ENCODE measurements at regions not wholly inside any gene's neighbourhood (a gene's known extent, or its start where the extent isn't known, plus 50 kb on each side); places are given as distances from the start of the nearest gene placed in this dataset.

DNA sequence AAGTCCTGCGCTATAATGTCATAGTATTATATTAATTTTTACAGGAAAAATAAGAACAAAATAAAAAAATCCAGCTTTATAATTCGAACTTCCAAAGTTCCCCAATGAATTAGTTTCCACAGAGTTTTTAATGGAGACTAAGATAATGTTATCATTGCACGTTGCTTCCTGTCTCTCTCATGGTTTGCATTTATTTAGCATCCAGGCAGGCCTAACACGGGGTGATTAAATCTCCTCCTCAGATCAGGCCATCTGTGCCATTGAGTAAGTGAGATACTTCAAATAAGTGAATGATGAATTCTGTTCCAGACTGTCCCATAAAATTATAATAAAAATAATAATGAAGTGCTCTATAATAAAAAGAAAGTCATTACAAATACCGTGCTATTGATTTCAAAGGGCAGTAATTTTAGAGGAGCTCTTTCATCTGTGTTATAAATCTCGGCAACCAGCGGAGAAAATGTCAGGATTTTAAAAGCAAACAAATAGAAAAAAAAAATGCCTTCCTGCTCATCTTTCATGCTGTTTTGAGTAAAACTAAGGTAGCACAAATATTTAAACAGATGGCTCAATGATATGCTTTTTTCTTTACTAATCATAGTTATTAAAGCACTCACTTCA lies 570.6 kb upstream of the ZNF608 start:
- no peak for TF ChIP-seq CTCF (IDR thresholded peaks at IDR 0.05)
- TF ChIP-seq POLR2A (IDR thresholded peaks at IDR 0.05): no peak
